ENCODE measurements at regions not wholly inside any gene's neighbourhood (a gene's known extent, or its start where the extent isn't known, plus 50 kb on each side); places are given as distances from the start of the nearest gene placed in this dataset.

DNA sequence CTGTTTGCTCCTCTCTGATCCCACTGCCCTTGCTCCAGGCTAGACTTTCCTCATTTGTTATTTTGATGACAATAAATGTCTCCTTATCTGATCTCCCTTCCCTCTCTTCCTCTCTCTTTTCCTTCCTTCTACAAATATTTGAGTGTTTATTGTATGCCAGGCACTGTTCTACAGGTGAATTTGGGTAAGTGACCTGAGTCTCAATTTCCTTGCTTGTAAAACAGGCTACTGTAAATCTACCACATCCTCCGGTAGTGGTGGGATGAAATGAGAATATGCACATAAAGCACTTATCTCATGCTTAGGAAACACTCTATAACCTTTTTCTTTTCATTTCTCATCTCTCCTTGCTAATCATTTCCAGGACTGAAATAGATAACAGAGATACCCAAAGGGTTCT is 86.4 kb downstream of the HMHB1 start:
- TF ChIP-seq TAF1 (IDR thresholded peaks at IDR 0.05; ENCODE audit: low read depth) (no peak), EP300 (IDR thresholded peaks at IDR 0.05; ENCODE audit: borderline replicate concordance) (no peak), CREB1 (IDR thresholded peaks at IDR 0.05; ENCODE audit: low read depth) (no peak), CEBPB (IDR thresholded peaks at IDR 0.05) (no peak), TCF12 (IDR thresholded peaks at IDR 0.05; ENCODE audit: low read depth) (no peak), YY1 (IDR thresholded peaks at IDR 0.05; ENCODE audit: low read depth) (no peak), RAD21 (IDR thresholded peaks at IDR 0.05; ENCODE audit: low read depth) (no peak)
- TF ChIP-seq, protein P1, sequence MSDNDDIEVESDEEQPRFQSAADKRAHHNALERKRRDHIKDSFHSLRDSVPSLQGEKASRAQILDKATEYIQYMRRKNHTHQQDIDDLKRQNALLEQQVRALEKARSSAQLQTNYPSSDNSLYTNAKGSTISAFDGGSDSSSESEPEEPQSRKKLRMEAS (IDR thresholded peaks at IDR 0.05) = no peak
- TF ChIP-seq, protein P2, sequence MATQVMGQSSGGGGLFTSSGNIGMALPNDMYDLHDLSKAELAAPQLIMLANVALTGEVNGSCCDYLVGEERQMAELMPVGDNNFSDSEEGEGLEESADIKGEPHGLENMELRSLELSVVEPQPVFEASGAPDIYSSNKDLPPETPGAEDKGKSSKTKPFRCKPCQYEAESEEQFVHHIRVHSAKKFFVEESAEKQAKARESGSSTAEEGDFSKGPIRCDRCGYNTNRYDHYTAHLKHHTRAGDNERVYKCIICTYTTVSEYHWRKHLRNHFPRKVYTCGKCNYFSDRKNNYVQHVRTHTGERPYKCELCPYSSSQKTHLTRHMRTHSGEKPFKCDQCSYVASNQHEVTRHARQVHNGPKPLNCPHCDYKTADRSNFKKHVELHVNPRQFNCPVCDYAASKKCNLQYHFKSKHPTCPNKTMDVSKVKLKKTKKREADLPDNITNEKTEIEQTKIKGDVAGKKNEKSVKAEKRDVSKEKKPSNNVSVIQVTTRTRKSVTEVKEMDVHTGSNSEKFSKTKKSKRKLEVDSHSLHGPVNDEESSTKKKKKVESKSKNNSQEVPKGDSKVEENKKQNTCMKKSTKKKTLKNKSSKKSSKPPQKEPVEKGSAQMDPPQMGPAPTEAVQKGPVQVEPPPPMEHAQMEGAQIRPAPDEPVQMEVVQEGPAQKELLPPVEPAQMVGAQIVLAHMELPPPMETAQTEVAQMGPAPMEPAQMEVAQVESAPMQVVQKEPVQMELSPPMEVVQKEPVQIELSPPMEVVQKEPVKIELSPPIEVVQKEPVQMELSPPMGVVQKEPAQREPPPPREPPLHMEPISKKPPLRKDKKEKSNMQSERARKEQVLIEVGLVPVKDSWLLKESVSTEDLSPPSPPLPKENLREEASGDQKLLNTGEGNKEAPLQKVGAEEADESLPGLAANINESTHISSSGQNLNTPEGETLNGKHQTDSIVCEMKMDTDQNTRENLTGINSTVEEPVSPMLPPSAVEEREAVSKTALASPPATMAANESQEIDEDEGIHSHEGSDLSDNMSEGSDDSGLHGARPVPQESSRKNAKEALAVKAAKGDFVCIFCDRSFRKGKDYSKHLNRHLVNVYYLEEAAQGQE (IDR thresholded peaks at IDR 0.05; ENCODE audit: low read depth) = no peak

All from Ishikawa (cell line).